ENCODE measurements at regions not wholly inside any gene's neighbourhood (a gene's known extent, or its start where the extent isn't known, plus 50 kb on each side); places are given as distances from the start of the nearest gene placed in this dataset.

DNA sequence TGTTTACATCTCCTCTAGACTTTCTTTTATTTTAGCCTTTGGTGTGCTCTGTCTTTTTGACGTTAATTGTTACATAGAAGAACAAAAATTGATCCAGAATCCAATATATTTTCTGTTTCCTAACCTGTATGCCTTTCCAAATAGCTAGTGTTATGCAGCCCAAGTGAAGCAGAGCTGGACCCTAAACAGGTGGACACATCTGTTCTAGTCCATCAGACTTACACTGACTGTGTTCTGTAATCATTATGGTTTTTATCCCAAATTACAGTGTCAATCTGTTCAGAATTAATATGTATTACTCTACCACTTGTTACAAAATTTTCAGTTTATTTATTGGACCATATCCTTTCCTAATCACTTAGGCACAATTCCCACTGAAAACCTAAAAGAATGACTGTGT lies 176.8 kb upstream of the FOXG1 start:
- Histone ChIP-seq H3K27ac (ENCODE audit: extremely low read depth, low read depth, low read length) (no peak overlapping the region), H3K4me3 (ENCODE audit: low read depth, low read length) (no peak overlapping the region), H3K4me1 (ENCODE audit: control insufficient read depth, insufficient read depth, low read length) (no peaks in the 10 kb centered on the region), H3K9me3 (ENCODE audit: control insufficient read depth, insufficient read depth, low read depth, low read length) (no peaks in the 10 kb centered on the region), H3K36me3 (ENCODE audit: control insufficient read depth in 2 of 2, insufficient read depth in 1 of 2, low read length in 2 of 2) (no peaks in the 10 kb centered on the region)
- ChIA-PET CTCF (no interaction called here), POLR2A (no interaction called here)
- TF ChIP-seq ZEB2 (tag by site-specific recombination; IDR thresholded peaks at IDR 0.05) (no peak), ZNF10 (tag by site-specific recombination; IDR thresholded peaks at IDR 0.05) (no peak), KLF9 (tag by site-specific recombination; IDR thresholded peaks at IDR 0.05; ENCODE audit: low read depth) (no peak), ZNF548 (tag by site-specific recombination; IDR thresholded peaks at IDR 0.05) (no peak), ZBTB17 (tag by site-specific recombination; IDR thresholded peaks at IDR 0.05) (no peak)
- TF ChIP-seq, protein P1, sequence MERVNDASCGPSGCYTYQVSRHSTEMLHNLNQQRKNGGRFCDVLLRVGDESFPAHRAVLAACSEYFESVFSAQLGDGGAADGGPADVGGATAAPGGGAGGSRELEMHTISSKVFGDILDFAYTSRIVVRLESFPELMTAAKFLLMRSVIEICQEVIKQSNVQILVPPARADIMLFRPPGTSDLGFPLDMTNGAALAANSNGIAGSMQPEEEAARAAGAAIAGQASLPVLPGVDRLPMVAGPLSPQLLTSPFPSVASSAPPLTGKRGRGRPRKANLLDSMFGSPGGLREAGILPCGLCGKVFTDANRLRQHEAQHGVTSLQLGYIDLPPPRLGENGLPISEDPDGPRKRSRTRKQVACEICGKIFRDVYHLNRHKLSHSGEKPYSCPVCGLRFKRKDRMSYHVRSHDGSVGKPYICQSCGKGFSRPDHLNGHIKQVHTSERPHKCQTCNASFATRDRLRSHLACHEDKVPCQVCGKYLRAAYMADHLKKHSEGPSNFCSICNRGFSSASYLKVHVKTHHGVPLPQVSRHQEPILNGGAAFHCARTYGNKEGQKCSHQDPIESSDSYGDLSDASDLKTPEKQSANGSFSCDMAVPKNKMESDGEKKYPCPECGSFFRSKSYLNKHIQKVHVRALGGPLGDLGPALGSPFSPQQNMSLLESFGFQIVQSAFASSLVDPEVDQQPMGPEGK (tag by site-specific recombination; IDR thresholded peaks at IDR 0.05), result no peak
- TF ChIP-seq, protein P2, sequence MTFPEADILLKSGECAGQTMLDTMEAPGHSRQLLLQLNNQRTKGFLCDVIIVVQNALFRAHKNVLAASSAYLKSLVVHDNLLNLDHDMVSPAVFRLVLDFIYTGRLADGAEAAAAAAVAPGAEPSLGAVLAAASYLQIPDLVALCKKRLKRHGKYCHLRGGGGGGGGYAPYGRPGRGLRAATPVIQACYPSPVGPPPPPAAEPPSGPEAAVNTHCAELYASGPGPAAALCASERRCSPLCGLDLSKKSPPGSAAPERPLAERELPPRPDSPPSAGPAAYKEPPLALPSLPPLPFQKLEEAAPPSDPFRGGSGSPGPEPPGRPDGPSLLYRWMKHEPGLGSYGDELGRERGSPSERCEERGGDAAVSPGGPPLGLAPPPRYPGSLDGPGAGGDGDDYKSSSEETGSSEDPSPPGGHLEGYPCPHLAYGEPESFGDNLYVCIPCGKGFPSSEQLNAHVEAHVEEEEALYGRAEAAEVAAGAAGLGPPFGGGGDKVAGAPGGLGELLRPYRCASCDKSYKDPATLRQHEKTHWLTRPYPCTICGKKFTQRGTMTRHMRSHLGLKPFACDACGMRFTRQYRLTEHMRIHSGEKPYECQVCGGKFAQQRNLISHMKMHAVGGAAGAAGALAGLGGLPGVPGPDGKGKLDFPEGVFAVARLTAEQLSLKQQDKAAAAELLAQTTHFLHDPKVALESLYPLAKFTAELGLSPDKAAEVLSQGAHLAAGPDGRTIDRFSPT (tag by site-specific recombination; IDR thresholded peaks at IDR 0.05), result no peak

DNA sequence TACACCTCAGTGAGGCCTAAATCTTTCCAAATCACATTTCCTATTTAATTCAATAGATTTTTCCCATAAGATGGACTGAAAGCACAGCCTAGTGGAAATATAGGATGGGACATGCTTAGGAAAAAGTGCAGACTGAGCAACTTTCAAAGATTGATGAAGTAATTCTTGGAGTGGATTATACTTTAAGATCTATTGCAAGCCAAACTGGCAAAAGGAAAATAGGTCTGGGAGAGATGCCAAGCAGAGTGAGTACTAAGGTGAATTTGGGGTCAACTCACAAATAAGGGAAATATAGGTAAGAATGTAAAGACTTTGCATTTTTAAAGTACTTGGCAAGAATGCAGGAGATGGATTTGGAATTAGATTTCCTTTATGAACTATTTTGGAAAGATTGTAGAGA lies 170.2 kb upstream of the FOXG1 start:
- H3K9me3 ChIP-seq (ENCODE audit: control insufficient read depth, insufficient read depth, low read depth, low read length), result no peaks in the 10 kb centered on the region
- H3K4me1 ChIP-seq (ENCODE audit: control insufficient read depth, insufficient read depth, low read length), result no peaks in the 10 kb centered on the region
- CTCF ChIA-PET, result no interaction called here
- no peak overlapping the region for H3K4me3 ChIP-seq (ENCODE audit: low read depth, low read length)
- no peak overlapping the region for H3K27ac ChIP-seq (ENCODE audit: extremely low read depth, low read depth, low read length)
- POLR2A ChIA-PET, result no interaction called here
- H3K36me3 ChIP-seq (ENCODE audit: control insufficient read depth in 2 of 2, insufficient read depth in 1 of 2, low read length in 2 of 2), result no peaks in the 10 kb centered on the region
- TF ChIP-seq, protein P3, sequence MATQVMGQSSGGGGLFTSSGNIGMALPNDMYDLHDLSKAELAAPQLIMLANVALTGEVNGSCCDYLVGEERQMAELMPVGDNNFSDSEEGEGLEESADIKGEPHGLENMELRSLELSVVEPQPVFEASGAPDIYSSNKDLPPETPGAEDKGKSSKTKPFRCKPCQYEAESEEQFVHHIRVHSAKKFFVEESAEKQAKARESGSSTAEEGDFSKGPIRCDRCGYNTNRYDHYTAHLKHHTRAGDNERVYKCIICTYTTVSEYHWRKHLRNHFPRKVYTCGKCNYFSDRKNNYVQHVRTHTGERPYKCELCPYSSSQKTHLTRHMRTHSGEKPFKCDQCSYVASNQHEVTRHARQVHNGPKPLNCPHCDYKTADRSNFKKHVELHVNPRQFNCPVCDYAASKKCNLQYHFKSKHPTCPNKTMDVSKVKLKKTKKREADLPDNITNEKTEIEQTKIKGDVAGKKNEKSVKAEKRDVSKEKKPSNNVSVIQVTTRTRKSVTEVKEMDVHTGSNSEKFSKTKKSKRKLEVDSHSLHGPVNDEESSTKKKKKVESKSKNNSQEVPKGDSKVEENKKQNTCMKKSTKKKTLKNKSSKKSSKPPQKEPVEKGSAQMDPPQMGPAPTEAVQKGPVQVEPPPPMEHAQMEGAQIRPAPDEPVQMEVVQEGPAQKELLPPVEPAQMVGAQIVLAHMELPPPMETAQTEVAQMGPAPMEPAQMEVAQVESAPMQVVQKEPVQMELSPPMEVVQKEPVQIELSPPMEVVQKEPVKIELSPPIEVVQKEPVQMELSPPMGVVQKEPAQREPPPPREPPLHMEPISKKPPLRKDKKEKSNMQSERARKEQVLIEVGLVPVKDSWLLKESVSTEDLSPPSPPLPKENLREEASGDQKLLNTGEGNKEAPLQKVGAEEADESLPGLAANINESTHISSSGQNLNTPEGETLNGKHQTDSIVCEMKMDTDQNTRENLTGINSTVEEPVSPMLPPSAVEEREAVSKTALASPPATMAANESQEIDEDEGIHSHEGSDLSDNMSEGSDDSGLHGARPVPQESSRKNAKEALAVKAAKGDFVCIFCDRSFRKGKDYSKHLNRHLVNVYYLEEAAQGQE (tag by site-specific recombination; IDR thresholded peaks at IDR 0.05), result no peak
- TF ChIP-seq, protein P4, sequence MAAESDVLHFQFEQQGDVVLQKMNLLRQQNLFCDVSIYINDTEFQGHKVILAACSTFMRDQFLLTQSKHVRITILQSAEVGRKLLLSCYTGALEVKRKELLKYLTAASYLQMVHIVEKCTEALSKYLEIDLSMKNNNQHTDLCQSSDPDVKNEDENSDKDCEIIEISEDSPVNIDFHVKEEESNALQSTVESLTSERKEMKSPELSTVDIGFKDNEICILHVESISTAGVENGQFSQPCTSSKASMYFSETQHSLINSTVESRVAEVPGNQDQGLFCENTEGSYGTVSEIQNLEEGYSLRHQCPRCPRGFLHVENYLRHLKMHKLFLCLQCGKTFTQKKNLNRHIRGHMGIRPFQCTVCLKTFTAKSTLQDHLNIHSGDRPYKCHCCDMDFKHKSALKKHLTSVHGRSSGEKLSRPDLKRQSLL (tag by site-specific recombination; IDR thresholded peaks at IDR 0.05), result no peak
- TF ChIP-seq ZNF529 (tag by site-specific recombination; IDR thresholded peaks at IDR 0.05; ENCODE audit: insufficient replicate concordance) (no peak), ZSCAN30 (tag by site-specific recombination; IDR thresholded peaks at IDR 0.05) (no peak), MYNN (tag by site-specific recombination; IDR thresholded peaks at IDR 0.05; ENCODE audit: borderline replicate concordance) (no peak), ZNF664 (tag by site-specific recombination; IDR thresholded peaks at IDR 0.05) (no peak), TCF7L2 (IDR thresholded peaks at IDR 0.05; ENCODE audit: borderline replicate concordance, low read depth, low read length) (no peak), MEIS1 (CRISPR knock-in tag; IDR thresholded peaks at IDR 0.05; ENCODE audit: borderline replicate concordance) (no peak), ZNF155 (tag by site-specific recombination; IDR thresholded peaks at IDR 0.05) (no peak), ZNF19 (tag by site-specific recombination; IDR thresholded peaks at IDR 0.05; ENCODE audit: low read depth) (no peak), ZNF837 (tag by site-specific recombination; IDR thresholded peaks at IDR 0.05) (no peak), ZNF311 (tag by site-specific recombination; IDR thresholded peaks at IDR 0.05; ENCODE audit: borderline replicate concordance) (no peak), ZNF473 (tag by site-specific recombination; IDR thresholded peaks at IDR 0.05) (no peak)
- TF ChIP-seq, protein P5, sequence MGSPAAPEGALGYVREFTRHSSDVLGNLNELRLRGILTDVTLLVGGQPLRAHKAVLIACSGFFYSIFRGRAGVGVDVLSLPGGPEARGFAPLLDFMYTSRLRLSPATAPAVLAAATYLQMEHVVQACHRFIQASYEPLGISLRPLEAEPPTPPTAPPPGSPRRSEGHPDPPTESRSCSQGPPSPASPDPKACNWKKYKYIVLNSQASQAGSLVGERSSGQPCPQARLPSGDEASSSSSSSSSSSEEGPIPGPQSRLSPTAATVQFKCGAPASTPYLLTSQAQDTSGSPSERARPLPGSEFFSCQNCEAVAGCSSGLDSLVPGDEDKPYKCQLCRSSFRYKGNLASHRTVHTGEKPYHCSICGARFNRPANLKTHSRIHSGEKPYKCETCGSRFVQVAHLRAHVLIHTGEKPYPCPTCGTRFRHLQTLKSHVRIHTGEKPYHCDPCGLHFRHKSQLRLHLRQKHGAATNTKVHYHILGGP (tag by site-specific recombination; IDR thresholded peaks at IDR 0.05), result no peak
- TF ChIP-seq, protein P6, sequence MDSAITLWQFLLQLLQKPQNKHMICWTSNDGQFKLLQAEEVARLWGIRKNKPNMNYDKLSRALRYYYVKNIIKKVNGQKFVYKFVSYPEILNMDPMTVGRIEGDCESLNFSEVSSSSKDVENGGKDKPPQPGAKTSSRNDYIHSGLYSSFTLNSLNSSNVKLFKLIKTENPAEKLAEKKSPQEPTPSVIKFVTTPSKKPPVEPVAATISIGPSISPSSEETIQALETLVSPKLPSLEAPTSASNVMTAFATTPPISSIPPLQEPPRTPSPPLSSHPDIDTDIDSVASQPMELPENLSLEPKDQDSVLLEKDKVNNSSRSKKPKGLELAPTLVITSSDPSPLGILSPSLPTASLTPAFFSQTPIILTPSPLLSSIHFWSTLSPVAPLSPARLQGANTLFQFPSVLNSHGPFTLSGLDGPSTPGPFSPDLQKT (IDR thresholded peaks at IDR 0.05; ENCODE audit: borderline replicate concordance, low read depth, low read length), result no peak
- TF ChIP-seq, protein P2 (tag by site-specific recombination; IDR thresholded peaks at IDR 0.05), result no peak

All from HEK293 (cell line).